MCF 10A (cell line): ENCODE measurements at regions not wholly inside any gene's neighbourhood (a gene's known extent, or its start where the extent isn't known, plus 50 kb on each side); places are given as distances from the start of the nearest gene placed in this dataset.

Experiments
- BruUV-seq: library from RNA; stranded (reverse); fragments of 400-500 nt; replicated peaks from 2 replicates; lab custom pipeline; 2021; lab: Mats Ljungman, UMichigan
- CTCF ChIA-PET: fragments of 300-600 bp; sonication (Branson Sonifier 250); formaldehyde crosslinking; extraction: SDS; loops from one replicate; lab custom pipeline; 2021; ENCODE audit warnings: antibody characterized with exemption, inconsistent platforms; lab: Yijun Ruan, JAX
- POLR2A ChIA-PET: fragments of 300-600, 350-650 bp; sonication (Branson Sonifier 250); formaldehyde crosslinking; extraction: SDS; loops from one replicate; lab custom pipeline; 2020; ENCODE audit warnings: antibody characterized with exemption, inconsistent platforms; lab: Yijun Ruan, JAX
- DNase-seq: peaks from one replicate; pipeline ENCODE4 v3.0.0-alpha.2; 2018; ENCODE audit not compliant: unreplicated experiment
- H3K27ac Mint-ChIP-seq: one replicate; pipeline ENCODE4 v1.8.0; 2022; ENCODE audit warnings: mild to moderate bottlenecking, low read depth, mixed read lengths; ENCODE audit not compliant: unreplicated experiment
- H3K27me3 Mint-ChIP-seq: one replicate; pipeline ENCODE4 v1.8.0; 2022; ENCODE audit warnings: mixed read lengths; ENCODE audit not compliant: insufficient read depth, unreplicated experiment
- H3K36me3 Mint-ChIP-seq: one replicate; pipeline ENCODE4 v1.8.0; 2022; ENCODE audit warnings: mild to moderate bottlenecking, moderate library complexity, mixed read lengths; ENCODE audit not compliant: insufficient read depth, unreplicated experiment
- H3K4me1 Mint-ChIP-seq: one replicate; pipeline ENCODE4 v1.8.0; 2022; ENCODE audit warnings: mixed read lengths; ENCODE audit not compliant: insufficient read depth, unreplicated experiment
- H3K4me3 Mint-ChIP-seq: one replicate; pipeline ENCODE4 v1.8.0; 2022; ENCODE audit warnings: mild to moderate bottlenecking, moderate library complexity, mixed read lengths; ENCODE audit not compliant: unreplicated experiment
- H3K9me3 Mint-ChIP-seq: one replicate; pipeline ENCODE4 v1.8.0; 2022; ENCODE audit warnings: mixed read lengths; ENCODE audit not compliant: unreplicated experiment
- CTCF ChIP-seq: fragments of 200-600 bp; IDR thresholded peaks from one replicate; pipeline ENCODE4 v1.8.0; 2022; ENCODE audit warnings: antibody characterized with exemption, mild to moderate bottlenecking; ENCODE audit not compliant: unreplicated experiment
- intact Hi-C: fragments of 100-400 bp; cut with micrococcal nuclease; formaldehyde crosslinking; loops from 2 replicates; pipeline ENCODE4 v1.14.1; 2022

GRCh38 chr1:4939266-4939665 is 284.9 kb downstream of the AJAP1 start:
- intact Hi-C loops: no loop called here
- H3K27ac Mint-ChIP-seq: no peak overlapping the region
- no peak for TF ChIP-seq CTCF
- H3K27me3 Mint-ChIP-seq: no peaks in the 10 kb centered on the region
- peaks cover 37% of the 10 kb centered on the region for H3K9me3 Mint-ChIP-seq
- ChIA-PET CTCF (no interaction called here), POLR2A (no interaction called here)
- H3K4me3 Mint-ChIP-seq: no peak overlapping the region
- no peak for DNase-seq
- H3K36me3 Mint-ChIP-seq: no peaks in the 10 kb centered on the region
- no peaks in the 10 kb centered on the region for H3K4me1 Mint-ChIP-seq
- no TSS peak for BruUV-seq

- Mint-ChIP-seq H3K9me3 (peaks cover 29% of the 10 kb centered on the region), H3K4me3 (no peak overlapping the region), H3K27ac (no peak overlapping the region), H3K4me1 (no peaks in the 10 kb centered on the region), H3K27me3 (no peaks in the 10 kb centered on the region), H3K36me3 (no peaks in the 10 kb centered on the region)
- no peak for TF ChIP-seq CTCF
- no TSS peak for BruUV-seq
- intact Hi-C loops: no loop called here
- DNase-seq: no peak
- ChIA-PET POLR2A (no interaction called here), CTCF (interaction anchor here (0.6 to 1.3 kb wide), 4 partner anchors 20 to 529 kb away, joined by 3 read pairs; no protein-coding TSS in a partner anchor)
Measured at GRCh38 chr1:4937876-4938534, 283.6 kb downstream of the AJAP1 start.

- no TSS peak for BruUV-seq
- TF ChIP-seq CTCF: no peak
- ChIA-PET POLR2A (no interaction called here), CTCF (interaction anchor here (0.6 kb wide), 1 partner anchor 370 kb away, joined by 3 read pairs; no protein-coding TSS in a partner anchor)
- H3K36me3 Mint-ChIP-seq: no peaks in the 10 kb centered on the region
- H3K9me3 Mint-ChIP-seq: peaks cover 16% of the 10 kb centered on the region
- H3K4me1 Mint-ChIP-seq: no peaks in the 10 kb centered on the region
- DNase-seq: no peak
- no peak overlapping the region for H3K27ac Mint-ChIP-seq
- no peaks in the 10 kb centered on the region for H3K27me3 Mint-ChIP-seq
- intact Hi-C loops: no loop called here
- no peak overlapping the region for H3K4me3 Mint-ChIP-seq
Measured at GRCh38 chr1:4935807-4936206, 281.4 kb downstream of the AJAP1 start.

GRCh38 chr1:4933232-4933631 is 278.8 kb downstream of the AJAP1 start:
- no peaks in the 10 kb centered on the region for H3K36me3 Mint-ChIP-seq
- H3K4me1 Mint-ChIP-seq: no peaks in the 10 kb centered on the region
- CTCF ChIA-PET: no interaction called here
- DNase-seq: no peak
- POLR2A ChIA-PET: no interaction called here
- H3K27me3 Mint-ChIP-seq: no peaks in the 10 kb centered on the region
- no TSS peak for BruUV-seq
- no peak for TF ChIP-seq CTCF
- H3K27ac Mint-ChIP-seq: no peak overlapping the region
- intact Hi-C loops: no loop called here
- peaks cover 8% of the 10 kb centered on the region for H3K9me3 Mint-ChIP-seq
- no peak overlapping the region for H3K4me3 Mint-ChIP-seq
